Peyer's patch (tissue), 4 donors: ENCODE measurements at regions not wholly inside any gene's neighbourhood (a gene's known extent, or its start where the extent isn't known, plus 50 kb on each side); places are given as distances from the start of the nearest gene placed in this dataset.

Experiments
- CTCF ChIP-seq, 6 experiments: fragments of 450-650 bp in 4 of 6; fragments of 200-600 bp in 2 of 6; sonication (generic) in 1 of 6; IDR thresholded peaks; one replicate each; pipeline ENCODE4 v1.5.1; 2017 to 2019; ENCODE audit warnings: antibody characterized with exemption in 6 of 6, mild to moderate bottlenecking in 3 of 6, moderate library complexity in 1 of 6
- POLR2A ChIP-seq, 2 donors: fragments of 450-650 bp; IDR thresholded peaks; one replicate each; pipeline ENCODE4 v1.5.1; 2017; ENCODE audit warnings: antibody characterized with exemption in 2 of 2, mild to moderate bottlenecking in 2 of 2, moderate library complexity in 2 of 2

DNA sequence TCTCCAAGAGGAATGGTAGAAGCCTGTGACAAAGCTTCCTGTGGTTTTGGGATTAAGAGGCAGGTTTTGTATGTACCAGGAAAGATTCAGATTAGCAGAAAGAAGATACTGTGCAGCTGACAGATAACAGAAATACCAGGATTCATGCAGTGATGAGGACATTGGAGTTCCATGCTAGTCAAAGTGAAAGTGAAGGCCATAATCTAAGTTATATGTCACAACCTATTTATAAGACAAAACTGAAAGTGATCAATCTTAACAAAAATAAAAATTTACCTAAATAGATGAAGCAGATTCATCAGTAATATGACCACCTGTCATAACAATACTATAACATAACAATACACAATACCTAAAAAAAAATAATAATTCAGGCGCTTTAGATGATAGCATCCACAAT is 1305.2 kb upstream of the PCDH9 start:
- TF ChIP-seq CTCF (IDR thresholded peaks at IDR 0.05) (no peak), POLR2A (IDR thresholded peaks at IDR 0.05) (no peak)
